ENCODE measurements at regions not wholly inside any gene's neighbourhood (a gene's known extent, or its start where the extent isn't known, plus 50 kb on each side); places are given as distances from the start of the nearest gene placed in this dataset.
"Not testable (repeated sequence)": the region's sequence is repeated elsewhere in the genome, so short reads cannot be mapped to it uniquely, and the experiment has no call there.

GRCh38 chr2:82986899-82987298, 1472.2 kb downstream of the SUCLG1 start:
- Mint-ChIP-seq H3K36me3 (ENCODE audit: low read depth) (no peaks in the 10 kb centered on the region), H3K4me3 (no peak overlapping the region), H3K4me1 (no peaks in the 10 kb centered on the region), H3K27me3 (no peaks in the 10 kb centered on the region), H3K27ac (no peak overlapping the region), H3K9me3 (peaks cover 3% of the 10 kb centered on the region)
- intact Hi-C loops (cut with micrococcal nuclease): no loop called here
- no peak for DNase-seq

- no peaks in the 10 kb centered on the region for H3K36me3 Mint-ChIP-seq (ENCODE audit: low read depth)
- intact Hi-C loops (cut with micrococcal nuclease): no loop called here
Measured at GRCh38 chr2:82985572-82986197, 1473.4 kb downstream of the SUCLG1 start.

GRCh38 chr2:82968358-82968757, 1490.7 kb downstream of the SUCLG1 start:
- H3K27ac Mint-ChIP-seq: no peak overlapping the region
- H3K4me3 Mint-ChIP-seq: no peak overlapping the region
- H3K4me1 Mint-ChIP-seq: no peaks in the 10 kb centered on the region
- no peaks in the 10 kb centered on the region for H3K27me3 Mint-ChIP-seq
- no peak for DNase-seq
- no peaks in the 10 kb centered on the region for H3K9me3 Mint-ChIP-seq
- H3K36me3 Mint-ChIP-seq (ENCODE audit: low read depth): no peaks in the 10 kb centered on the region
- intact Hi-C loops (cut with micrococcal nuclease): no loop called here

More at GRCh38 chr2:82985572-82986197, 1473.4 kb downstream of the SUCLG1 start:
- peaks cover 3% of the 10 kb centered on the region for H3K9me3 Mint-ChIP-seq
- no peaks in the 10 kb centered on the region for H3K27me3 Mint-ChIP-seq
- H3K27ac Mint-ChIP-seq: no peak overlapping the region
- H3K4me1 Mint-ChIP-seq: no peaks in the 10 kb centered on the region
- no peak for DNase-seq
- no peak overlapping the region for H3K4me3 Mint-ChIP-seq

GRCh38 chr2:82964341-82964740, 1494.7 kb downstream of the SUCLG1 start:
- Mint-ChIP-seq H3K4me1 (no peaks in the 10 kb centered on the region), H3K27me3 (no peaks in the 10 kb centered on the region), H3K27ac (no peak overlapping the region), H3K36me3 (ENCODE audit: low read depth) (no peaks in the 10 kb centered on the region), H3K4me3 (no peak overlapping the region), H3K9me3 (no peaks in the 10 kb centered on the region)
- DNase-seq: no peak
- intact Hi-C loops (cut with micrococcal nuclease): no loop called here

- no peaks in the 10 kb centered on the region for H3K27me3 Mint-ChIP-seq
- DNase-seq: no peak
- H3K4me3 Mint-ChIP-seq: no peak overlapping the region
- no peaks in the 10 kb centered on the region for H3K4me1 Mint-ChIP-seq
- intact Hi-C loops (cut with micrococcal nuclease): no loop called here
- H3K27ac Mint-ChIP-seq: no peak overlapping the region
- no peaks in the 10 kb centered on the region for H3K9me3 Mint-ChIP-seq
- no peaks in the 10 kb centered on the region for H3K36me3 Mint-ChIP-seq (ENCODE audit: low read depth)
Measured at GRCh38 chr2:82959727-82960126, 1499.4 kb downstream of the SUCLG1 start.

GRCh38 chr2:82954868-82955267, 1504.2 kb downstream of the SUCLG1 start:
- intact Hi-C loops (cut with micrococcal nuclease): no loop called here
- H3K27me3 Mint-ChIP-seq: no peaks in the 10 kb centered on the region
- H3K4me3 Mint-ChIP-seq: no peak overlapping the region
- no peaks in the 10 kb centered on the region for H3K4me1 Mint-ChIP-seq
- no peak for DNase-seq
- H3K27ac Mint-ChIP-seq: no peak overlapping the region
- peaks cover 3% of the 10 kb centered on the region for H3K9me3 Mint-ChIP-seq
- no peaks in the 10 kb centered on the region for H3K36me3 Mint-ChIP-seq (ENCODE audit: low read depth)

GRCh38 chr2:82939211-82939610, 1519.9 kb downstream of the SUCLG1 start:
- H3K36me3 Mint-ChIP-seq (ENCODE audit: low read depth): no peaks in the 10 kb centered on the region
- H3K27me3 Mint-ChIP-seq: no peaks in the 10 kb centered on the region
- H3K4me1 Mint-ChIP-seq: no peaks in the 10 kb centered on the region
- peaks cover 1% of the 10 kb centered on the region for H3K9me3 Mint-ChIP-seq
- intact Hi-C loops (cut with micrococcal nuclease): no loop called here
- H3K27ac Mint-ChIP-seq: no peak overlapping the region
- DNase-seq: no peak
- no peak overlapping the region for H3K4me3 Mint-ChIP-seq

GRCh38 chr2:82938321-82938845, 1520.7 kb downstream of the SUCLG1 start:
- H3K27me3 Mint-ChIP-seq; H3K4me1 Mint-ChIP-seq; intact Hi-C loops (cut with micrococcal nuclease); H3K9me3 Mint-ChIP-seq; H3K4me3 Mint-ChIP-seq; H3K36me3 Mint-ChIP-seq (ENCODE audit: low read depth); DNase-seq; H3K27ac Mint-ChIP-seq: not testable (repeated sequence)

- no peaks in the 10 kb centered on the region for H3K27me3 Mint-ChIP-seq
- intact Hi-C loops (cut with micrococcal nuclease): no loop called here
- DNase-seq: no peak
- H3K4me1 Mint-ChIP-seq: no peaks in the 10 kb centered on the region
- H3K27ac Mint-ChIP-seq: no peak overlapping the region
- H3K4me3 Mint-ChIP-seq: no peak overlapping the region
- H3K9me3 Mint-ChIP-seq: peaks cover 4% of the 10 kb centered on the region
- no peaks in the 10 kb centered on the region for H3K36me3 Mint-ChIP-seq (ENCODE audit: low read depth)
Measured at GRCh38 chr2:82913566-82913965, 1545.5 kb downstream of the SUCLG1 start.

GRCh38 chr2:82896117-82896516, 1563.0 kb downstream of the SUCLG1 start:
- DNase-seq: no peak
- no peaks in the 10 kb centered on the region for H3K27me3 Mint-ChIP-seq

GRCh38 chr2:82893190-82893589, 1565.9 kb downstream of the SUCLG1 start:
- no peaks in the 10 kb centered on the region for H3K9me3 Mint-ChIP-seq
- no peak overlapping the region for H3K4me3 Mint-ChIP-seq
- no peaks in the 10 kb centered on the region for H3K4me1 Mint-ChIP-seq
- H3K27ac Mint-ChIP-seq: no peak overlapping the region
- no peaks in the 10 kb centered on the region for H3K27me3 Mint-ChIP-seq
- H3K36me3 Mint-ChIP-seq (ENCODE audit: low read depth): no peaks in the 10 kb centered on the region
- DNase-seq: no peak
- intact Hi-C loops (cut with micrococcal nuclease): no loop called here

More at GRCh38 chr2:82896117-82896516, 1563.0 kb downstream of the SUCLG1 start:
- Mint-ChIP-seq H3K9me3 (no peaks in the 10 kb centered on the region), H3K4me3 (no peak overlapping the region), H3K4me1 (no peaks in the 10 kb centered on the region), H3K27ac (no peak overlapping the region), H3K36me3 (ENCODE audit: low read depth) (no peaks in the 10 kb centered on the region)
- intact Hi-C loops (cut with micrococcal nuclease): no loop called here

- Mint-ChIP-seq H3K4me3 (no peak overlapping the region), H3K4me1 (no peaks in the 10 kb centered on the region), H3K36me3 (ENCODE audit: low read depth) (no peaks in the 10 kb centered on the region), H3K27ac (no peak overlapping the region), H3K9me3 (no peaks in the 10 kb centered on the region), H3K27me3 (no peaks in the 10 kb centered on the region)
- intact Hi-C loops (cut with micrococcal nuclease): no loop called here
- DNase-seq: no peak
Measured at GRCh38 chr2:82879803-82880202, 1579.3 kb downstream of the SUCLG1 start.

GRCh38 chr2:82875858-82876257, 1583.2 kb downstream of the SUCLG1 start:
- Mint-ChIP-seq H3K4me1 (no peaks in the 10 kb centered on the region), H3K27ac (no peak overlapping the region), H3K9me3 (peaks cover 4% of the 10 kb centered on the region), H3K36me3 (ENCODE audit: low read depth) (no peaks in the 10 kb centered on the region), H3K27me3 (no peaks in the 10 kb centered on the region), H3K4me3 (no peak overlapping the region)
- DNase-seq: no peak
- intact Hi-C loops (cut with micrococcal nuclease): no loop called here

GRCh38 chr2:82857967-82858366, 1601.1 kb downstream of the SUCLG1 start:
- Mint-ChIP-seq H3K27ac (no peak overlapping the region), H3K27me3 (no peaks in the 10 kb centered on the region), H3K4me3 (no peak overlapping the region), H3K9me3 (peaks cover 3% of the 10 kb centered on the region), H3K36me3 (ENCODE audit: low read depth) (no peaks in the 10 kb centered on the region), H3K4me1 (no peaks in the 10 kb centered on the region)
- intact Hi-C loops (cut with micrococcal nuclease): no loop called here
- no peak for DNase-seq

- Mint-ChIP-seq H3K27ac (no peak overlapping the region), H3K36me3 (ENCODE audit: low read depth) (no peaks in the 10 kb centered on the region), H3K4me1 (no peaks in the 10 kb centered on the region), H3K27me3 (no peaks in the 10 kb centered on the region), H3K4me3 (no peak overlapping the region), H3K9me3 (peaks cover 3% of the 10 kb centered on the region)
- DNase-seq: no peak
- intact Hi-C loops (cut with micrococcal nuclease): no loop called here
Measured at GRCh38 chr2:82853299-82853698, 1605.8 kb downstream of the SUCLG1 start.

All from activated CD4-positive, alpha-beta T cell treated with anti-CD3 and anti-CD28 coated beads, Interleukin-2, amount 10 ng/mL, durations not matched to agents 24 days and 14 days (primary cell).